Bone marrow (tissue), 2 donors: ENCODE measurements at regions not wholly inside any gene's neighbourhood (a gene's known extent, or its start where the extent isn't known, plus 50 kb on each side); places are given as distances from the start of the nearest gene placed in this dataset.
"Not testable (repeated sequence)": the region's sequence is repeated elsewhere in the genome, so short reads cannot be mapped to it uniquely, and the experiment has no call there.

ENCODE experiments used
- DNase-seq, 2 donors: peaks; one replicate each; lab custom pipeline; 2025; lab: John Stamatoyannopoulos, UW

DNA sequence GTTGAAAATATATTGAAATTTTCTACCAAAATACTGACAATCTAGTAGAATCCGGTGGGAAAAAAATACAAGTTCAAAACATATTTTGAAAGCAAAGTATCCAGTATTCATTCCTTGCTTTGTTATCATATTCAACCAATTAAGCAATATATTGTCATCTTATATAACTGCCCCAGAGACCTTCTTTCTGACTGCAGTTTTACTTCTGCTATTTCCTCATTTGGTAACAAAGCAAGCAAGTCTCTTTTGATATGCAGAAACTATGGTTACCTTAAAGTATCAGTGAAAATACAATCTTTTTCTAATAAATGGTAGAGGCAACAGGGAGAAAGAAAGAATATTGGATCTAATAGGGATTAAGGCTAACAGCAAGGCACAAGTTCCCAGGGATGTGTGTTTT, 663.7 kb upstream of the MEF2C start:
- DNase-seq, result no peak

GRCh38 chr5:89545626-89546025, 662.6 kb upstream of the MEF2C start:
- DNase-seq, result no peak

GRCh38 chr5:89545076-89545475, 662.1 kb upstream of the MEF2C start:
- DNase-seq, result no peak

- no peak for DNase-seq
Observed at GRCh38 chr5:89542736-89543135, 659.8 kb upstream of the MEF2C start.

DNA sequence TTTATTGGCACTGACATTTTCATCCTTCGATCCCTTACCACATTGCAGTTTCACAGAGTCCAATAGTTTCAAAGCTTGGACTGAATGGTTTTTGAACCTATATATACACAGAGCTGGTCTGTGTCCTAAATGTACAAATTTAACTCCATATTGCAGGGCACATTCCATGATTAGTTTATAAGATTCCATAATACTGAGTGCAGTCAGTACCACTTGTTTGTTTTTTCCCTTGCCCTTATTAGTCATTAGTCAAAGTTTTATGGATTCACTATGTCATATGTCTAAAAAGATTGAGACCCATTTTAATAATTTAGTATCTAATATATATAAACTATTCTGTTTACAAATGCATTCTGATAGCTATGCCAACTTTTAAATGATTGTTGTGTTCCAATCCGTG, 654.8 kb upstream of the MEF2C start:
- no peak for DNase-seq

DNA sequence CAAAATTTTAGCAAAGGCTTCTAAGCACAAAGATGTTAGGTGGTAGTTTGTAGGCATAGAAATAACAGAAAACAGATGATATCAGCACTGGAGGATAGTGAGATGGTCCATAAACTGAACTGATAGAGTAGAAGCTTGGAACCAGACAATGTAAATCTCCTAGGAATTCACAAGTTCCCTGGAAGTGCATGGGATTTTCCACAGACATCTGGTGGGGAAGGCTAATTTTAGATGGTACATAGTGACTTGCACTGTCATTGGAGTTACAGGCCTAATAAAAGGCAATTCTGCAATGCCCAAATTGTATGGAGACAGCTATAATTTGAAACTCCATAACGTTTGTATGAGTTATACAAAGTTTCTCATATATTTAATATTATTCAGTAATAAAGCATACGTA, 653.0 kb upstream of the MEF2C start:
- DNase-seq, result no peak

DNA sequence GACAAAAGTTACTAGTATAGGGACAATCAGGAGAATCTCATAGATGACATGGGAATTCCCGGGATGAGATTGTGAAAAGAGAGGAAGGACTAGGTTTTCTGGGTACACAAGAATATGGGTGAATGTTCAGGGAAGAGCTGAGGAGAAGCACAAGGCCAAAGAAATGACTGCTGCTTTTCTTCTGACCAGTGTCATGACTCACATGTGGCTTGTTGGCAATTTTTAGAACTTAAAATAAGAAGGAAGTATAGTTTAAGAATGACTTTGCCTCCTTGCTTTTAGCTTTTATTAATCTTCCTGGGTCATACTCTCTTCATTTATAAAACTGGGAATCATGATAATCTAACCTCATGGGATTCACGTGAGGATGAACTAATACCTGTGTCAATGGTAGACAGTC, 652.4 kb upstream of the MEF2C start:
- DNase-seq, result peak in 1 of 2 donors; percentile 53

DNA sequence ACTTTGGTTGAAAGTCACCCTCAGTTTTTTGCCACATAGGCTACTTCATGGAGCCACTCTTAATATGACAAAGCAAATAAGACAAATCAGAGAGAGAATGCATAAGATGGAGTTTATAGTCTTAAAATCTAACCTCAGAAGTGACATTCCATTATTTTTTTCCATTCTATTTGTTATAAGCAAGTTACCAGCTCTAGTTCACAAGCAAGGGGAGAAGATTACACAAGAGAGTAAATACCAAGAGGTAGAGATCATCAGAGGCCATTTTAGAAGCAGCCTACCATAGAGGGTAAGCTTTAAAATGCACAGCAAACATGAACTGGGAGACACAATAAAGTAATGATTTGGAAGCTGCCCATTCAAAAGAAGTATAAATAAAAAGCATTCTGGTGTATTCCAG, 651.3 kb upstream of the MEF2C start:
- no peak for DNase-seq

DNA sequence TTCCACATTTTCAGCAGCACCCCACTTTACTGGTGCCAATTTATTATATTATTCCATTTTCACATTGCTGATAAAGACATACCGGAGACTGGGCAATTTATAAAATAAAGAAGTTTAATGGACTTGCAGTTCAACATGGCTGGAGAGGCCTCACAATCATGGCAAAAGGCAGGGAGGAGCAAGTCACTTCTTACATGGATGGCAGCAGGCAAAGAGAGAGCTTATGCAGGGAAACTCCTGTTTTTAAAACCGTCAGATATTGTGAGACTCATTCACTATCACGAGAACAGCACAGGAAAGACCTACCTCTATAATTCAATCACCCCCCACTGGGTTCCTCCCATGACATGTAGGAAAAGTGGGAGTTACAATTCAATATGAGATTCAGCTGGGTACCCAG, 641.8 kb upstream of the MEF2C start:
- no peak for DNase-seq

GRCh38 chr5:89523867-89524266, 640.9 kb upstream of the MEF2C start:
- DNase-seq, result not testable (repeated sequence)

GRCh38 chr5:89520771-89521170, 637.8 kb upstream of the MEF2C start:
- DNase-seq, result no peak

DNA sequence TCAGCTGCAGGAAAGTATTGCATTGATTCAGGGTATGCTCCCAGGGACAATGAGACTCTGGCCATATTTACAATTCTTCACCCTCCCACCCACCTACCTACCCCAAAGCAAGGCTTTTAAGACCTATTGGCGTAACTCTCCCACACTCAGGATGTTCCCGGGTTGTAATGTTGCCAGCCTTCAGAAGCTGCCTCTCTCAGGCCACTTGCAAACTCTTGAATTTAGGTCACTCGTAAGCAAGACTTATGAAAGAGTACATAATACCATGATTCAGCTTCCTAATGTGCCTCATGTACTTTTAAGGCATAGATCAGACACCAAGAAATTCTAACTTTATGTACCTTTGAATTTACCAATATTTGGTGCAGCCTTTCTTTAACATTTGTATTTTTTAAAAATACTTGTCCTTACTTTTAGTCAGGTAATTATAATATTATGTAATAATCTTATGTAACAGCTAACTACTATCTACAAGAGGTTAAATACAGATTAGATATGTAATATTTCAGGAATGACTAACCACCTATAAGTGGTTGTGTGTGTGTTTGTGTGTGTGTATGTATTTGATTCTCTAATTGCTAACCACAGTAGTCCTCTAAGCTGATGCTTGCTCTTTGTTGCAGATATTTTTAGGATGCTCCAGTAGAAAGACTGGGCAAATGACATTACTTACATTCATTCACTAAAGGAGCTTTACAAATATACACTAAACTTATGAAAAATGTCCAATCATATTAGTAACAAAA, 630.5 kb upstream of the MEF2C start:
- DNase-seq, result no peak

DNA sequence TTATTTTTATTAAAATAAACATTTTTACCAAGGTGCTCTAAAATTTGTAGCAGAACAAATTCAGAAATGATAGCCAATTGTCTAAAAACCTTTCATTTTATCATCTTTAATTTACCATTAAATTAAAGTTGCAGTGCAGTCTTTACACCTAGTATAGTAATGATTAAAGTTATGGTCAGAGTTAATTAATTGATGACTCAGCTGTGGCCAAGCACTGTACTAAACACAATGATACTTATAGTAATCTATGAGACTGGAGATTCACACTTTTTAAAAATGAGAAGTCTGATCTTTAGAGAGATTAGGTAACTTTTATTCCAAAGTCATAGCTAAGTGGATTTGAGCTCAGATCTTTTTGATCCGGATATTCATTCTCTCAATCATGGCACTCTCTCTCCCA, 621.1 kb upstream of the MEF2C start:
- DNase-seq, result no peak

GRCh38 chr5:89499787-89500186, 616.8 kb upstream of the MEF2C start:
- DNase-seq, result no peak

DNA sequence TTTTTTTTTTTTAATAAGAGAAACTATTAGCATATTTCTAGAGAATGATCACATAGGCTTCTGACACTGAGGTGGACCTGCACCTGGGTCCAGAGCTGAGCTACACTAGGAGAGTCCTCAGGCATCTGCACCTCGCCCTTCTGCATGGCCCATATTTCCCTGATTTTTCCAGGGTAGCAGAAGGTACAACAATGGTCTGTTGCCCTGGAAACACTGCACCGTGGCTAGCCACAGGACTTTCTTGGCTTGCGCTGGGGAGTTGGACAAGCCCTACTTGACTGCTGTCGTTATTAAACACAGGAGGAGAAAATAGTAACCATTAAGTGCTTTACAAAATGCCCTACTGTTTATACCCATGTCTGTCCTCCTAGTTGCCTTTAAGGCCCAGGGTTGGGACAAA, 615.7 kb upstream of the MEF2C start:
- DNase-seq, result no peak

DNA sequence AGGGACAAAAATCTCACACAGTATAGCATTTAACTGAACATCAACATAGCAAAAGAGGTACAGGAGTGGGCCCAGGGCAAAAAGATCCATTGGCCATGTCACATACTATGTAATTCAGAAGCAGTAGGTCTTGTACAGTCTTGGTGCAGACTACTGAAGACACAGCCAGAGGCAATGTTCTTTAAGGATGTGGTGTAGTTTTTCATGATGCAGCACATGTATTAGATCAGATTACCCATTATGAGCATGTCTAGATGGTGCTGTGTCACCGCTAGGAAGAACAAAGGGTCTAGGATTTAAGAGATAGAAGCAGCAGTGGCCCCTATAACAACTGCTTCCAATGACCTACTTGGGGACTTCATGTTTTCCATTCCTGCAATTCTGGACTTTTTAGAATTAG, 610.4 kb upstream of the MEF2C start:
- DNase-seq, result no peak

- DNase-seq, result no peak
Observed at GRCh38 chr5:89484962-89485361, 602.0 kb upstream of the MEF2C start.

DNA sequence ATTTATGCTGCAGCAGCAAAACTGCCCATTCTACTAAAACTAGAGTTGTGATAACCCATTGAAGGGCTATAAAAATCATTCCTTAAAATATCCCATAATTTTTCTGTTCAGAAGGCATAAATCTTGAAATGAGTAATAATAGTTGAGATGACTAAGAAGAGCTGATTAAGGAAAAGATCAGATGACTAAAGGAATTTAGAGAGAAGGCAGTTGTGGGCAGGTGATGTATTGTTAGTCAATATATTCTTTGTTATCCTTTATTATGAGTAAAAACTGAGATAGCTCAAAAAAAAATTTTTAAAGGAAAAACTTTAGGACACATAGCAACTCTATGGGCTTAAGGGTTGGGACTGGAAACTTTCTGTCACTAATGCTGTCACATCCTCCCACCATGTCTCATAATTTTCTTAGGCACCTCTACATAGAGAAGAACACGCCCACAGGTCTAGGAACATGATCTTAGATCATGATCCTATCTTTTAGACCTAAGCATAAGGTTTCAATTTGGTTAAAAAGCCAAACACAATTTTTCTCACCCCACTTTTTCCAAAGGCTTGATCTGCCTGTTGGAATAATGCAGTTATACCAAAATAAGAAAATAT, 597.5 kb upstream of the MEF2C start:
- no peak for DNase-seq

GRCh38 chr5:89478851-89479250, 595.9 kb upstream of the MEF2C start:
- no peak for DNase-seq

DNA sequence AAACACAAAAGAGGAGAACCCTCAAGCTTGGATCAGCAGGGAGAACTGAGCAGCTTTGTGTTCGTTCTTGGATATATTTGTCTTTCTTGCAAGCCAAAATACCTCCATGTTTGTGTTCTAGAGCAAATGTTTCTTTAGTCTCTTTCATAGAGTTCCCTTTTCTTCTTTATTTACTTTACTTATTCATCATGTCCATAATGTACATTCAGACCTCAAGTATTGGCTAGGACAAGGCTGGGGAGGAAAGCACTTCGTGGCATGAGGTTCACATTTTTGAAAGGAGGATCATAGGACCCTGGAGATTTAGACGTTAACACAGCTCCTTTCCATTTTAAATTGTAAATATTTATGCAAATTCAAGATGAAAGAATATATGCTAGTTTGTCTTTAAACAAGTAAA, 590.2 kb upstream of the MEF2C start:
- no peak for DNase-seq

DNA sequence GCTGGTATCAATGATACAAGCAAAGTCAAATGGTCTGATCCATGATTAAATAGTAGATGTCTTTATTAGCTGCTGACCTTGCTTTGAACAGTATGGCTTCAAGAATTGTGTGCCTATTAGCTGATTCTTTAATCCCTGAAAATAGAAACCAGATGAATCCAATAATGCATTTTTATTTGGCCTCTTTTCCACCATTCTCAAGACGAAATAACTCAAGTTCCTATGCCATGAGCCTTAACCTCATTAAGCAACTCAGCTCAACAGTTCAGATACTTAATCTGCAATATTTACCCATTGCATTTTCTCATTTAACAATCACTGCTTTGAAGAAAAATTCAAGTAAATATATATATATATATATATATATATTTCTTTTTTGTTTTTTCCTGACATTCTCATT, 588.6 kb upstream of the MEF2C start:
- DNase-seq, result no peak

DNA sequence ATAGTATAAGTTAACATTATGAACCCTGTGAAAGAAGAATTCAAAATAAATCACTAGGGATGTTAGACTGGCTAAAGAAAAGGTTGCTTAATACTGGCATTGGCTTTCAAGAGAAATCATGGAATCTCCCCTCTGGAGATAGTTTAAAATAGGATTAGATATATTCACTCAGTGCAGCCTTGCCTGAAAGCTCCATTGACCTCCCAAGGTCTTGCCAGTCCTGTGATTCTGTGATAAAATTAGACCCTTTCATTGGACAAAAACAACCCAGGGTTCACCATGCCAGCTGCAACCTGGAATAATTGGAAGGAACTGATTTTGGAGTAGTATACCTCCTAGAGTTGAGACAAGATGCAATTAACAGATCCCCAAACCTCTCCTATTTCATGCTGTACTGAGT, 588.1 kb upstream of the MEF2C start:
- DNase-seq, result no peak

DNA sequence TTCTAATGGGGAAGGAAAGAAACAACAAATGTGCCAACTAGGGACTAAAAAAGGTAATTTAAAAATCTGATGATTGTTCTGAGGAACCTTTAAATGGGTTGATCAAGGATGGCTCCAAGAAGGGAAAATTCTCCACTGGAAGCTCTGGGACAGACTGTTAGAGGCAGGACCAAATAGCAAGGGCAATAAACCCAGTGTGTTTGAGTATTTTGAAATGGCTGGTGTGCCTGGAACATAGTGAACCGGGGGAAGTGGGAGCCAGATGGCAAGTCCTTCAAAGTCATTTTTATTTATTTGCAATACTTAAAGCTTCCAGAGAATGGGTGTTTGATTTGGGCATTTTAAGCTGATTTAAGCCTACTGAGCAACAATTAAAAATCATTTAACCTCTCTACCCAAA, 587.7 kb upstream of the MEF2C start:
- DNase-seq, result no peak

DNA sequence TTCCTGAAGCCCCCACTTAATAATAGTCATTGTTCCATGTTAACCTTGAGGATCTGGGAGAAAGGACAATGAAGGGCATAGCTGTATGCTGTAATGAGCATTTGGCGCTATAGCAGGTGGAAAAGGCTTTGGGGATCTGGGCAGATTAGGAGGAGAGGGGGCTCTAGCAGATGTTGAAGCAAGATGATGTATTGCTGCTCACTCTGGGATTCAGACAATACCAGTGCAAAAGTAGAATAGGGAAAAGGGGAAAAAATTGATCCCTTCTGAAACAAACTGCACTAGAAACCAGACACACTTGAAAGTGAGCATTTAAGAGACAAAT, 575.3 kb upstream of the MEF2C start:
- DNase-seq, result no peak
